H1 (cell line): ENCODE measurements at regions not wholly inside any gene's neighbourhood (a gene's known extent, or its start where the extent isn't known, plus 50 kb on each side); places are given as distances from the start of the nearest gene placed in this dataset.

Experiments used
- CTCF ChIA-PET: fragments of 300-600 bp; sonication (Branson Sonifier 250); formaldehyde crosslinking; loops from one replicate; lab custom pipeline; 2021; ENCODE audit not compliant: partially characterized antibody; lab: Charles Lee
- POLR2A ChIA-PET: fragments of 300-600 bp; sonication (Branson Sonifier 250); formaldehyde crosslinking; loops from one replicate; lab custom pipeline; 2021; ENCODE audit warnings: inconsistent platforms; ENCODE audit not compliant: partially characterized antibody; lab: Charles Lee
- DNase-seq, 2 experiments: peaks; one replicate each; pipeline versions ENCODE4 v3.0.0 to v3.0.0-alpha.2; 2010 to 2022; ENCODE audit warnings: low spot score in 2 of 2, low read depth in 1 of 2, mixed read lengths in 1 of 2
- FAIRE-seq: peaks from 2 replicates; lab custom pipeline; 2011; peaks lifted over from hg19 to GRCh38; lab: Jason Lieb, UNC
- H2AFZ ChIP-seq: 2 replicates; pipeline ENCODE4 v1.8.1; 2012; ENCODE audit warnings: low read length, inconsistent platforms
- H2AK5ac ChIP-seq: 2 replicates; pipeline ENCODE4 v1.6.1; 2013; ENCODE audit warnings: low read depth, low read length
- H2BK120ac ChIP-seq: replicated peaks from 2 replicates; pipeline ENCODE3; 2013; ENCODE audit warnings: low read depth, low read length, inconsistent platforms
- H2BK12ac ChIP-seq: 2 replicates; pipeline ENCODE4 v1.6.1; 2013; ENCODE audit warnings: low read depth, low read length
- H2BK15ac ChIP-seq: 2 replicates; pipeline ENCODE4 v1.6.1; 2013; ENCODE audit warnings: low read length
- H2BK20ac ChIP-seq: 2 replicates; pipeline ENCODE4 v1.6.1; 2013; ENCODE audit warnings: low read length
- H2BK5ac ChIP-seq: 2 replicates; pipeline ENCODE4 v1.6.1; 2013; ENCODE audit warnings: low read depth, low read length
- H3K14ac ChIP-seq: 2 replicates; pipeline ENCODE4 v1.6.1; 2013; ENCODE audit warnings: inconsistent platforms; ENCODE audit not compliant: insufficient read length
- H3K18ac ChIP-seq: 2 replicates; pipeline ENCODE4 v1.6.1; 2013; ENCODE audit warnings: low read length; ENCODE audit errors: extremely low read depth
- H3K23ac ChIP-seq: 2 replicates; pipeline ENCODE4 v1.6.1; 2013; ENCODE audit warnings: inconsistent platforms; ENCODE audit not compliant: insufficient read length
- H3K23me2 ChIP-seq: 2 replicates; pipeline ENCODE4 v1.6.1; 2013; ENCODE audit warnings: low read depth, low read length
- H3K27ac ChIP-seq: 2 replicates; pipeline ENCODE4 v1.6.1; 2011; ENCODE audit warnings: low read depth, low read length, inconsistent platforms
- H3K27me3 ChIP-seq, 4 experiments: replicated peaks in 1 of 4; 1 replicate in 1 of 4; 2 replicates in 3 of 4; pipeline versions ENCODE4 v1.6.1 to v1.8.1; 2011 to 2013; ENCODE audit warnings: low read length in 3 of 4, mild to moderate bottlenecking in 3 of 4, inconsistent platforms in 2 of 4, mixed read lengths in 2 of 4, moderate library complexity in 1 of 4; ENCODE audit not compliant: control insufficient read depth in 3 of 4, insufficient read depth in 3 of 4; ENCODE audit errors: extremely low read depth in 1 of 4
- H3K36me3 ChIP-seq, 4 experiments: 2 replicates each; pipeline versions ENCODE4 v1.6.1 to v1.8.1; 2011 to 2013; ENCODE audit warnings: mild to moderate bottlenecking in 4 of 4, low read length in 3 of 4, moderate library complexity in 2 of 4, control low read depth in 1 of 4, inconsistent platforms in 1 of 4; ENCODE audit not compliant: insufficient read depth in 4 of 4, control insufficient read depth in 2 of 4
- H3K4ac ChIP-seq: replicated peaks from 2 replicates; pipeline ENCODE3; 2013; ENCODE audit warnings: low read length, low read depth, mixed read lengths, inconsistent platforms; ENCODE audit not compliant: insufficient read length
- H3K4me1 ChIP-seq, 4 experiments: replicated peaks in 1 of 4; 1 replicate in 1 of 4; 2 replicates in 3 of 4; pipeline versions ENCODE4 v1.6.1 to v1.8.1; 2011 to 2013; ENCODE audit warnings: low read length in 3 of 4, inconsistent platforms in 2 of 4, mixed read lengths in 1 of 4; ENCODE audit not compliant: insufficient read depth in 4 of 4, control insufficient read depth in 3 of 4
- H3K4me2 ChIP-seq, 2 experiments: 2 replicates each; pipeline versions ENCODE4 v1.6.1 to v1.8.1; 2011 to 2013; ENCODE audit warnings: low read depth in 2 of 2, low read length in 2 of 2, control low read depth in 1 of 2, inconsistent platforms in 1 of 2, mild to moderate bottlenecking in 1 of 2; ENCODE audit not compliant: insufficient read depth in 1 of 2
- H3K4me3 ChIP-seq, 4 experiments: fragments of 200-600, 300-600 bp in 1 of 4; sonication (generic), shearing (Covaris generic), sonication (Bioruptor Twin) in 1 of 4; 2 replicates each; pipeline versions ENCODE4 v1.5.1 to v1.8.1; 2011 to 2016; ENCODE audit warnings: low read length in 4 of 4, low read depth in 3 of 4, control low read depth in 2 of 4, inconsistent platforms in 2 of 4, mild to moderate bottlenecking in 2 of 4, mixed read lengths in 1 of 4, moderate library complexity in 1 of 4; ENCODE audit not compliant: insufficient read depth in 2 of 4; ENCODE audit errors: extremely low read depth in 1 of 4
- H3K56ac ChIP-seq: replicated peaks from 2 replicates; pipeline ENCODE3; 2013; ENCODE audit warnings: low read depth, mild to moderate bottlenecking, mixed read lengths, low read length, inconsistent platforms; ENCODE audit not compliant: insufficient read length
- H3K79me1 ChIP-seq: 2 replicates; pipeline ENCODE4 v1.6.1; 2013; ENCODE audit warnings: low read depth, low read length, control low read depth
- H3K79me2 ChIP-seq, 2 experiments: 2 replicates each; pipeline versions ENCODE4 v1.6.1 to v1.8.1; 2012 to 2013; ENCODE audit warnings: low read length in 2 of 2, mild to moderate bottlenecking in 2 of 2, inconsistent platforms in 1 of 2; ENCODE audit not compliant: insufficient read depth in 2 of 2, control insufficient read depth in 1 of 2
- H3K9ac ChIP-seq, 4 experiments: replicated peaks in 1 of 4; 1 replicate in 1 of 4; 2 replicates in 3 of 4; pipeline versions ENCODE4 v1.6.1 to v1.8.1; 2011 to 2013; ENCODE audit warnings: low read depth in 3 of 4, low read length in 3 of 4, control low read depth in 2 of 4, mild to moderate bottlenecking in 2 of 4, moderate library complexity in 2 of 4, inconsistent platforms in 1 of 4; ENCODE audit errors: extremely low read depth in 1 of 4
- H3K9me3 ChIP-seq, 2 experiments: 2 replicates each; pipeline versions ENCODE4 v1.6.1 to v1.8.1; 2012 to 2013; ENCODE audit warnings: mild to moderate bottlenecking in 2 of 2, moderate library complexity in 2 of 2, control low read depth in 1 of 2, inconsistent platforms in 1 of 2, low read depth in 1 of 2, low read length in 1 of 2, mixed read lengths in 1 of 2; ENCODE audit not compliant: insufficient read depth in 2 of 2
- H4K20me1 ChIP-seq, 2 experiments: replicated peaks in 1 of 2; 2 replicates each; pipeline versions ENCODE3 to v1.8.1; 2011 to 2013; ENCODE audit warnings: inconsistent platforms in 2 of 2, low read length in 2 of 2, mild to moderate bottlenecking in 1 of 2; ENCODE audit not compliant: insufficient read depth in 2 of 2, control insufficient read depth in 1 of 2
- H4K5ac ChIP-seq: 2 replicates; pipeline ENCODE4 v1.6.1; 2013; ENCODE audit warnings: low read length, low read depth, mixed read lengths, inconsistent platforms; ENCODE audit not compliant: insufficient read length
- H4K8ac ChIP-seq: 2 replicates; pipeline ENCODE4 v1.8.0; 2013; ENCODE audit warnings: mild to moderate bottlenecking, moderate library complexity, low read length, inconsistent platforms; ENCODE audit not compliant: insufficient read depth; ENCODE audit errors: extremely low read depth
- H4K91ac ChIP-seq: replicated peaks from 2 replicates; pipeline ENCODE3; 2013; ENCODE audit warnings: low read length, mixed read lengths, inconsistent platforms; ENCODE audit not compliant: insufficient read length
- ASH2L ChIP-seq: fragments of 200-600, 300-600 bp; sonication (generic); IDR thresholded peaks from one replicate; pipeline ENCODE4 v1.7.1; 2017; ENCODE audit warnings: low read length
- BACH1 ChIP-seq: IDR thresholded peaks from 2 replicates; pipeline ENCODE4 v1.6.1; 2012; ENCODE audit warnings: low read length, improper control_type of control experiment
- BRCA1 ChIP-seq: IDR thresholded peaks from 2 replicates; pipeline ENCODE4 v1.6.1; 2012; ENCODE audit warnings: low read depth, low read length, improper control_type of control experiment
- CBX5 ChIP-seq: fragments of 300-800, 300-1000 bp; sonication (generic); IDR thresholded peaks from 2 replicates; pipeline ENCODE4 v1.7.1; 2016; ENCODE audit warnings: antibody characterized with exemption, low read length, low read depth
- CHD1 ChIP-seq: IDR thresholded peaks from 2 replicates; pipeline ENCODE4 v1.6.1; 2012; ENCODE audit warnings: low read depth, low read length, improper control_type of control experiment
- CHD2 ChIP-seq: IDR thresholded peaks from 2 replicates; pipeline ENCODE4 v1.6.1; 2012; ENCODE audit warnings: low read length, improper control_type of control experiment
- GABPA ChIP-seq: IDR thresholded peaks from 2 replicates; pipeline ENCODE4 v1.6.1; 2011; ENCODE audit warnings: mild to moderate bottlenecking, low read length, moderate library complexity, borderline replicate concordance; ENCODE audit not compliant: insufficient read depth
- HDAC2 ChIP-seq, 2 experiments: fragments of 300-600 bp in 1 of 2; sonication (generic) in 1 of 2; IDR thresholded peaks; 2 replicates each; pipeline ENCODE4 v1.6.1; 2011 to 2012; ENCODE audit warnings: low read depth in 2 of 2, low read length in 2 of 2, mild to moderate bottlenecking in 2 of 2, moderate library complexity in 2 of 2, borderline replicate concordance in 1 of 2, inconsistent platforms in 1 of 2
- JUN ChIP-seq: IDR thresholded peaks from 2 replicates; pipeline ENCODE4 v1.6.1; 2011; ENCODE audit warnings: low read depth, mild to moderate bottlenecking, improper control_type of control experiment, low read length
- PHF8 ChIP-seq: fragments of 200-600 bp; sonication (generic); conservative IDR thresholded peaks from 2 replicates; pipeline ENCODE4 v1.7.1; 2012; ENCODE audit warnings: low read depth, mild to moderate bottlenecking, inconsistent platforms, low read length, moderate library complexity
- SIRT6 ChIP-seq: IDR thresholded peaks from one replicate; pipeline ENCODE4 v1.7.1; 2012; ENCODE audit warnings: low read length, inconsistent platforms
- SIX5 ChIP-seq: IDR thresholded peaks from 2 replicates; pipeline ENCODE4 v1.6.1; 2011; ENCODE audit warnings: mild to moderate bottlenecking, low read depth, low read length
- SRF ChIP-seq: IDR thresholded peaks from 2 replicates; pipeline ENCODE4 v1.6.1; 2011; ENCODE audit warnings: mild to moderate bottlenecking, low read depth, low read length, moderate library complexity
- TAF1 ChIP-seq: IDR thresholded peaks from 2 replicates; pipeline ENCODE4 v1.6.1; 2011; ENCODE audit warnings: mild to moderate bottlenecking, low read depth, low read length
- TAF7 ChIP-seq: optimal IDR thresholded peaks from 2 replicates; pipeline ENCODE3; 2011; ENCODE audit warnings: low read depth, mild to moderate bottlenecking, inconsistent platforms, low read length, moderate library complexity, borderline replicate concordance
- TBP ChIP-seq: IDR thresholded peaks from 2 replicates; pipeline ENCODE4 v1.6.1; 2011; ENCODE audit warnings: low read depth, low read length, improper control_type of control experiment
- YY1 ChIP-seq: IDR thresholded peaks from 2 replicates; pipeline ENCODE4 v1.6.1; 2011; ENCODE audit warnings: low read depth, mild to moderate bottlenecking, low read length
- WGBS, 2 experiments: shearing (Covaris generic) in 1 of 2; methylation state at CpG; one replicate each; pipeline versions ENCODE4 v1.1.6 to v1.1.7; 2013 to 2015; ENCODE audit warnings: low lambda C conversion rate in 2 of 2, mixed read lengths in 2 of 2, inconsistent platforms in 1 of 2, low coverage in 1 of 2, missing lambda C conversion rate in 1 of 2; ENCODE audit not compliant: insufficient replicate concordance in 2 of 2, insufficient coverage in 1 of 2, insufficient read length in 1 of 2; ENCODE audit errors: extremely low coverage in 1 of 2, missing lambda C conversion rate in 1 of 2; 5-methylcytosine and 5-hydroxymethylcytosine counted together

GRCh38 chr9:32722704-32723103 is 60.6 kb upstream of the TMEM215 start:
- no peak overlapping the region for H2BK15ac ChIP-seq
- no peak overlapping the region for H2BK20ac ChIP-seq
- no peak overlapping the region for H3K18ac ChIP-seq
- H3K9me3 ChIP-seq, result no peaks in the 10 kb centered on the region
- no peak overlapping the region for H3K14ac ChIP-seq
- H3K4me3 ChIP-seq, result no peak overlapping the region
- no peak overlapping the region for H2AK5ac ChIP-seq
- H3K4ac ChIP-seq, result no peak overlapping the region
- no peak overlapping the region for H2AFZ ChIP-seq
- H4K91ac ChIP-seq, result no peak overlapping the region
- H3K23me2 ChIP-seq, result no peaks in the 10 kb centered on the region
- no peak for FAIRE-seq
- H3K9ac ChIP-seq, result no peak overlapping the region
- POLR2A ChIA-PET, result no interaction called here
- H3K79me2 ChIP-seq, result no peaks in the 10 kb centered on the region
- H3K4me1 ChIP-seq, result no peaks in the 10 kb centered on the region
- H3K27me3 ChIP-seq, result no peaks in the 10 kb centered on the region
- 81% methylated on average over 7 of the region's 7 CpGs; no CpG with 5 or more reads in 1 of the 2 experiments for WGBS, 2 experiments
- H3K36me3 ChIP-seq, result no peaks in the 10 kb centered on the region
- H4K20me1 ChIP-seq, result no peaks in the 10 kb centered on the region
- H2BK12ac ChIP-seq, result no peak overlapping the region
- H4K8ac ChIP-seq, result no peak overlapping the region
- no peak overlapping the region for H3K4me2 ChIP-seq
- H3K56ac ChIP-seq, result no peak overlapping the region
- CTCF ChIA-PET, result interaction anchor here (2.1 kb wide), 1 partner anchor 141 kb away, joined by 8 read pairs; no protein-coding TSS in a partner anchor
- no peak overlapping the region for H3K27ac ChIP-seq
- H4K5ac ChIP-seq, result no peak overlapping the region
- H2BK5ac ChIP-seq, result no peak overlapping the region
- DNase-seq, result no peak
- H3K79me1 ChIP-seq, result no peaks in the 10 kb centered on the region
- H2BK120ac ChIP-seq, result no peak overlapping the region
- H3K23ac ChIP-seq, result no peak overlapping the region
- TF ChIP-seq CBX5 (no peak), TBP (no peak), HDAC2 (IDR thresholded peaks at IDR 0.05; ENCODE audit: borderline replicate concordance in 1 of 2, low read depth in 2 of 2, low read length in 2 of 2) (no peak), BRCA1 (no peak), ASH2L (no peak), PHF8 (no peak), JUN (no peak), GABPA (no peak), TAF7 (no peak), BACH1 (no peak), SRF (no peak), SIX5 (no peak), CHD2 (no peak), CHD1 (no peak), TAF1 (no peak), SIRT6 (no peak), YY1 (no peak)
